H1 (cell line): ENCODE measurements at regions not wholly inside any gene's neighbourhood (a gene's known extent, or its start where the extent isn't known, plus 50 kb on each side); places are given as distances from the start of the nearest gene placed in this dataset.

Experiments used
- CTCF ChIA-PET: fragments of 300-600 bp; sonication (Branson Sonifier 250); formaldehyde crosslinking; loops from one replicate; lab custom pipeline; 2021; ENCODE audit not compliant: partially characterized antibody; lab: Charles Lee
- POLR2A ChIA-PET: fragments of 300-600 bp; sonication (Branson Sonifier 250); formaldehyde crosslinking; loops from one replicate; lab custom pipeline; 2021; ENCODE audit warnings: inconsistent platforms; ENCODE audit not compliant: partially characterized antibody; lab: Charles Lee
- DNase-seq, 2 experiments: peaks; one replicate each; pipeline versions ENCODE4 v3.0.0 to v3.0.0-alpha.2; 2010 to 2022; ENCODE audit warnings: low spot score in 2 of 2, low read depth in 1 of 2, mixed read lengths in 1 of 2
- FAIRE-seq: peaks from 2 replicates; lab custom pipeline; 2011; peaks lifted over from hg19 to GRCh38; lab: Jason Lieb, UNC
- H2AFZ ChIP-seq: 2 replicates; pipeline ENCODE4 v1.8.1; 2012; ENCODE audit warnings: low read length, inconsistent platforms
- H2AK5ac ChIP-seq: 2 replicates; pipeline ENCODE4 v1.6.1; 2013; ENCODE audit warnings: low read depth, low read length
- H2BK120ac ChIP-seq: replicated peaks from 2 replicates; pipeline ENCODE3; 2013; ENCODE audit warnings: low read depth, low read length, inconsistent platforms
- H2BK12ac ChIP-seq: 2 replicates; pipeline ENCODE4 v1.6.1; 2013; ENCODE audit warnings: low read depth, low read length
- H2BK15ac ChIP-seq: 2 replicates; pipeline ENCODE4 v1.6.1; 2013; ENCODE audit warnings: low read length
- H2BK20ac ChIP-seq: 2 replicates; pipeline ENCODE4 v1.6.1; 2013; ENCODE audit warnings: low read length
- H2BK5ac ChIP-seq: 2 replicates; pipeline ENCODE4 v1.6.1; 2013; ENCODE audit warnings: low read depth, low read length
- H3K14ac ChIP-seq: 2 replicates; pipeline ENCODE4 v1.6.1; 2013; ENCODE audit warnings: inconsistent platforms; ENCODE audit not compliant: insufficient read length
- H3K18ac ChIP-seq: 2 replicates; pipeline ENCODE4 v1.6.1; 2013; ENCODE audit warnings: low read length; ENCODE audit errors: extremely low read depth
- H3K23ac ChIP-seq: 2 replicates; pipeline ENCODE4 v1.6.1; 2013; ENCODE audit warnings: inconsistent platforms; ENCODE audit not compliant: insufficient read length
- H3K23me2 ChIP-seq: 2 replicates; pipeline ENCODE4 v1.6.1; 2013; ENCODE audit warnings: low read depth, low read length
- H3K27ac ChIP-seq: 2 replicates; pipeline ENCODE4 v1.6.1; 2011; ENCODE audit warnings: low read depth, low read length, inconsistent platforms
- H3K27me3 ChIP-seq, 4 experiments: replicated peaks in 1 of 4; 1 replicate in 1 of 4; 2 replicates in 3 of 4; pipeline versions ENCODE4 v1.6.1 to v1.8.1; 2011 to 2013; ENCODE audit warnings: low read length in 3 of 4, mild to moderate bottlenecking in 3 of 4, inconsistent platforms in 2 of 4, mixed read lengths in 2 of 4, moderate library complexity in 1 of 4; ENCODE audit not compliant: control insufficient read depth in 3 of 4, insufficient read depth in 3 of 4; ENCODE audit errors: extremely low read depth in 1 of 4
- H3K36me3 ChIP-seq, 4 experiments: 2 replicates each; pipeline versions ENCODE4 v1.6.1 to v1.8.1; 2011 to 2013; ENCODE audit warnings: mild to moderate bottlenecking in 4 of 4, low read length in 3 of 4, moderate library complexity in 2 of 4, control low read depth in 1 of 4, inconsistent platforms in 1 of 4; ENCODE audit not compliant: insufficient read depth in 4 of 4, control insufficient read depth in 2 of 4
- H3K4ac ChIP-seq: replicated peaks from 2 replicates; pipeline ENCODE3; 2013; ENCODE audit warnings: low read length, low read depth, mixed read lengths, inconsistent platforms; ENCODE audit not compliant: insufficient read length
- H3K4me1 ChIP-seq, 4 experiments: replicated peaks in 1 of 4; 1 replicate in 1 of 4; 2 replicates in 3 of 4; pipeline versions ENCODE4 v1.6.1 to v1.8.1; 2011 to 2013; ENCODE audit warnings: low read length in 3 of 4, inconsistent platforms in 2 of 4, mixed read lengths in 1 of 4; ENCODE audit not compliant: insufficient read depth in 4 of 4, control insufficient read depth in 3 of 4
- H3K4me2 ChIP-seq, 2 experiments: 2 replicates each; pipeline versions ENCODE4 v1.6.1 to v1.8.1; 2011 to 2013; ENCODE audit warnings: low read depth in 2 of 2, low read length in 2 of 2, control low read depth in 1 of 2, inconsistent platforms in 1 of 2, mild to moderate bottlenecking in 1 of 2; ENCODE audit not compliant: insufficient read depth in 1 of 2
- H3K4me3 ChIP-seq, 4 experiments: fragments of 200-600, 300-600 bp in 1 of 4; sonication (generic), shearing (Covaris generic), sonication (Bioruptor Twin) in 1 of 4; 2 replicates each; pipeline versions ENCODE4 v1.5.1 to v1.8.1; 2011 to 2016; ENCODE audit warnings: low read length in 4 of 4, low read depth in 3 of 4, control low read depth in 2 of 4, inconsistent platforms in 2 of 4, mild to moderate bottlenecking in 2 of 4, mixed read lengths in 1 of 4, moderate library complexity in 1 of 4; ENCODE audit not compliant: insufficient read depth in 2 of 4; ENCODE audit errors: extremely low read depth in 1 of 4
- H3K56ac ChIP-seq: replicated peaks from 2 replicates; pipeline ENCODE3; 2013; ENCODE audit warnings: low read depth, mild to moderate bottlenecking, mixed read lengths, low read length, inconsistent platforms; ENCODE audit not compliant: insufficient read length
- H3K79me1 ChIP-seq: 2 replicates; pipeline ENCODE4 v1.6.1; 2013; ENCODE audit warnings: low read depth, low read length, control low read depth
- H3K79me2 ChIP-seq, 2 experiments: 2 replicates each; pipeline versions ENCODE4 v1.6.1 to v1.8.1; 2012 to 2013; ENCODE audit warnings: low read length in 2 of 2, mild to moderate bottlenecking in 2 of 2, inconsistent platforms in 1 of 2; ENCODE audit not compliant: insufficient read depth in 2 of 2, control insufficient read depth in 1 of 2
- H3K9ac ChIP-seq, 4 experiments: replicated peaks in 1 of 4; 1 replicate in 1 of 4; 2 replicates in 3 of 4; pipeline versions ENCODE4 v1.6.1 to v1.8.1; 2011 to 2013; ENCODE audit warnings: low read depth in 3 of 4, low read length in 3 of 4, control low read depth in 2 of 4, mild to moderate bottlenecking in 2 of 4, moderate library complexity in 2 of 4, inconsistent platforms in 1 of 4; ENCODE audit errors: extremely low read depth in 1 of 4
- H3K9me3 ChIP-seq, 2 experiments: 2 replicates each; pipeline versions ENCODE4 v1.6.1 to v1.8.1; 2012 to 2013; ENCODE audit warnings: mild to moderate bottlenecking in 2 of 2, moderate library complexity in 2 of 2, control low read depth in 1 of 2, inconsistent platforms in 1 of 2, low read depth in 1 of 2, low read length in 1 of 2, mixed read lengths in 1 of 2; ENCODE audit not compliant: insufficient read depth in 2 of 2
- H4K20me1 ChIP-seq, 2 experiments: replicated peaks in 1 of 2; 2 replicates each; pipeline versions ENCODE3 to v1.8.1; 2011 to 2013; ENCODE audit warnings: inconsistent platforms in 2 of 2, low read length in 2 of 2, mild to moderate bottlenecking in 1 of 2; ENCODE audit not compliant: insufficient read depth in 2 of 2, control insufficient read depth in 1 of 2
- H4K5ac ChIP-seq: 2 replicates; pipeline ENCODE4 v1.6.1; 2013; ENCODE audit warnings: low read length, low read depth, mixed read lengths, inconsistent platforms; ENCODE audit not compliant: insufficient read length
- H4K8ac ChIP-seq: 2 replicates; pipeline ENCODE4 v1.8.0; 2013; ENCODE audit warnings: mild to moderate bottlenecking, moderate library complexity, low read length, inconsistent platforms; ENCODE audit not compliant: insufficient read depth; ENCODE audit errors: extremely low read depth
- H4K91ac ChIP-seq: replicated peaks from 2 replicates; pipeline ENCODE3; 2013; ENCODE audit warnings: low read length, mixed read lengths, inconsistent platforms; ENCODE audit not compliant: insufficient read length
- POLR2A ChIP-seq, 2 experiments: IDR thresholded peaks; 1 replicate in 1 of 2; 2 replicates in 1 of 2; pipeline ENCODE4 v1.6.1; 2011; ENCODE audit warnings: low read depth in 2 of 2, low read length in 2 of 2, mild to moderate bottlenecking in 2 of 2; ENCODE audit errors: control extremely low read depth in 1 of 2

DNA sequence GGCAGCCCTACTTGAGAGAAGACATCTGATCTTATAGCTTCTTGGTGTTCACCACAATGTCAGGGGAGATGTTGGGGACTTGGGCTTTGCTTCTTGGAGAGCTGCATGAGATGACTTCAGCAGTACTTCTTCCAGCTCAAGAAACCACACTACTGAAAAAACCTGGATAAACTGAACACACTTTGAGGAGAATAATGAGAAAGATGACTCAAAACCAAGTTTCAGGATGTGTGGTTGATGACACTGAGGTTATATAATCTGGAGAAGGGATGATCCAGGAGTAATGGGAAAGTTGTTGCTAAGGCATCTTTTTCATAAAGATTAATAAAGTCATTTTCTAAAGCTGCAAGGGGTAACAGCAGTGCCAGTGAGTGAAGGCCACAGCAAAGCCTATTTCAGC is 58.4 kb upstream of the PNPLA4 start:
- no peak overlapping the region for H3K9ac ChIP-seq
- no peak overlapping the region for H2AFZ ChIP-seq
- no peaks in the 10 kb centered on the region for H3K36me3 ChIP-seq
- no peak overlapping the region for H2BK5ac ChIP-seq
- H3K9me3 ChIP-seq = no peaks in the 10 kb centered on the region
- H3K4me1 ChIP-seq = no peaks in the 10 kb centered on the region
- H2BK20ac ChIP-seq = no peak overlapping the region
- no peaks in the 10 kb centered on the region for H4K20me1 ChIP-seq
- H2AK5ac ChIP-seq = no peak overlapping the region
- H3K56ac ChIP-seq = no peak overlapping the region
- no peak overlapping the region for H3K18ac ChIP-seq
- H3K4me2 ChIP-seq = no peak overlapping the region
- no peaks in the 10 kb centered on the region for H3K79me1 ChIP-seq
- no peak overlapping the region for H2BK15ac ChIP-seq
- H3K79me2 ChIP-seq = no peaks in the 10 kb centered on the region
- H2BK12ac ChIP-seq = no peak overlapping the region
- CTCF ChIA-PET = no interaction called here
- H3K27ac ChIP-seq = no peak overlapping the region
- no peak overlapping the region for H3K23ac ChIP-seq
- FAIRE-seq = no peak
- no peak overlapping the region for H3K4me3 ChIP-seq
- H3K14ac ChIP-seq = no peak overlapping the region
- no peak for DNase-seq
- no peak overlapping the region for H3K4ac ChIP-seq
- H4K8ac ChIP-seq = no peak overlapping the region
- H2BK120ac ChIP-seq = no peak overlapping the region
- no peaks in the 10 kb centered on the region for H3K23me2 ChIP-seq
- H3K27me3 ChIP-seq = no peaks in the 10 kb centered on the region
- no peak for TF ChIP-seq POLR2A (IDR thresholded peaks at IDR 0.05; ENCODE audit: control extremely low read depth in 1 of 2, low read depth in 2 of 2, low read length in 2 of 2)
- H4K91ac ChIP-seq = no peak overlapping the region
- POLR2A ChIA-PET = no interaction called here
- H4K5ac ChIP-seq = no peak overlapping the region
